ENCODE measurements at regions not wholly inside any gene's neighbourhood (a gene's known extent, or its start where the extent isn't known, plus 50 kb on each side); places are given as distances from the start of the nearest gene placed in this dataset.
A peak's percentile ranks its signal among the peaks of the same experiment; 100 is the strongest.

GRCh38 chr3:178393146-178393545, 143.1 kb upstream of the KCNMB2 start:
- no peak for DNase-seq
- Histone ChIP-seq H3K9me3 (no peaks in the 10 kb centered on the region), H3K27me3 (no peaks in the 10 kb centered on the region), H3K27ac (no peak overlapping the region), H3K4me3 (no peak overlapping the region), H3K36me3 (no peaks in the 10 kb centered on the region), H3K4me1 (peaks cover 0 to 12% (median 0%) of the 10 kb centered on the region in 12 donors)
- TF ChIP-seq CTCF (IDR thresholded peaks at IDR 0.05) (no peak), POLR2A (IDR thresholded peaks at IDR 0.05) (no peak)
- 9 to 73% (median 54%) methylated on average over 1 of the region's 1 CpG for WGBS, 4 donors
- intact Hi-C loops (cut with DNase I): no loop called here
- ATAC-seq: no peak

DNA sequence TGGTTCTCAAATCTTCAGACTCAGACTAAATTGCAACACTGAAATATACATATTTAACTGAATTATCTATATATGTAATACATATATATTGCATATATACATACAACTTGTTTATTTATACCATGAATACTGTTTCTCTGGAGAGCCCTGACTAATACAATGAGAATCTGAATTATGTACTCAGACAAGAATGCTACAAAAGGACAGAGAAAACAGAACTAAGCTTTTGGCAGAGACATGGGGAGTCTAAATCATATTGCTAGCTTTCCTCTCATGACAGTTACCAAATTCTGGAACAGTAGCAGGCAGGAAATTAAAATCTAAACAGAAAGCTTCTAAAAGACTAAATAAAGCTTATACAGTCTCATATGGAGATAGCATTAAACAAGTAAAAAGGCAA, 142.4 kb upstream of the KCNMB2 start:
- intact Hi-C loops (cut with DNase I): no loop called here
- ATAC-seq: peak in 1 of 4 donors; percentile 36
- no peak for DNase-seq
- H3K27me3 ChIP-seq: no peaks in the 10 kb centered on the region
- no peak for TF ChIP-seq POLR2A (IDR thresholded peaks at IDR 0.05)
- no peak for TF ChIP-seq CTCF (IDR thresholded peaks at IDR 0.05)
- no peaks in the 10 kb centered on the region for H3K36me3 ChIP-seq
- peaks cover 0 to 6% (median 0%) of the 10 kb centered on the region in 12 donors for H3K9me3 ChIP-seq
- no peak overlapping the region for H3K27ac ChIP-seq
- no peak overlapping the region for H3K4me3 ChIP-seq
- peaks cover 0 to 12% (median 0%) of the 10 kb centered on the region in 12 donors for H3K4me1 ChIP-seq

- DNase-seq (no peak), ATAC-seq (no peak)
- H3K36me3 ChIP-seq: no peaks in the 10 kb centered on the region
- H3K4me1 ChIP-seq: peaks cover 0 to 12% (median 0%) of the 10 kb centered on the region in 12 donors
- no peak overlapping the region for H3K27ac ChIP-seq
- no peaks in the 10 kb centered on the region for H3K27me3 ChIP-seq
- 95 to 96% (median 96%) methylated on average over 2 of the region's 2 CpGs for WGBS, 4 donors
- no peak overlapping the region for H3K4me3 ChIP-seq
- intact Hi-C loops (cut with DNase I): no loop called here
- no peak for TF ChIP-seq CTCF (IDR thresholded peaks at IDR 0.05)
- no peak for TF ChIP-seq POLR2A (IDR thresholded peaks at IDR 0.05)
- peaks cover 0 to 10% (median 0%) of the 10 kb centered on the region in 12 donors for H3K9me3 ChIP-seq
These were observed 139.9 kb upstream of the KCNMB2 start for GRCh38 chr3:178396318-178396717.

GRCh38 chr3:178397202-178397601, 139.0 kb upstream of the KCNMB2 start:
- ATAC-seq (no peak), DNase-seq (no peak)
- H3K27ac ChIP-seq: no peak overlapping the region
- H3K36me3 ChIP-seq: no peaks in the 10 kb centered on the region
- intact Hi-C loops (cut with DNase I): no loop called here
- H3K9me3 ChIP-seq: peaks cover 0 to 10% (median 0%) of the 10 kb centered on the region in 12 donors
- peaks cover 0 to 9% (median 0%) of the 10 kb centered on the region in 12 donors for H3K4me1 ChIP-seq
- H3K4me3 ChIP-seq: no peak overlapping the region
- H3K27me3 ChIP-seq: no peaks in the 10 kb centered on the region
- WGBS, 4 donors: 88 to 96% (median 93%) methylated on average over 2 of the region's 2 CpGs
- no peak for TF ChIP-seq POLR2A (IDR thresholded peaks at IDR 0.05)
- TF ChIP-seq CTCF (IDR thresholded peaks at IDR 0.05): no peak

Measured in heart left ventricle (tissue), 16 donors.